DMS114 treated with DMSO at 0.1 percent for 48 hours (cell line): ENCODE measurements at regions not wholly inside any gene's neighbourhood (a gene's known extent, or its start where the extent isn't known, plus 50 kb on each side); places are given as distances from the start of the nearest gene placed in this dataset.

ENCODE experiments used
- DNase-seq: peaks from one replicate; lab custom pipeline; 2025; ENCODE audit not compliant: unreplicated experiment; lab: John Stamatoyannopoulos, UW

- no peak for DNase-seq
Observed at GRCh38 chr9:88753691-88754367, 218.9 kb downstream of the NXNL2 start.

GRCh38 chr9:88754452-88754851, 219.5 kb downstream of the NXNL2 start:
- DNase-seq, result no peak

GRCh38 chr9:88754886-88755285, 219.9 kb downstream of the NXNL2 start:
- DNase-seq, result no peak

GRCh38 chr9:88757406-88758010, 222.5 kb downstream of the NXNL2 start:
- DNase-seq, result no peak

GRCh38 chr9:88759364-88759763, 224.4 kb downstream of the NXNL2 start:
- DNase-seq, result no peak

- DNase-seq, result no peak
Observed at GRCh38 chr9:88766778-88767503, 224.3 kb upstream of the S1PR3 start.

- no peak for DNase-seq
Observed at GRCh38 chr9:88767504-88767790, 223.8 kb upstream of the S1PR3 start.

GRCh38 chr9:88772575-88772974, 218.7 kb upstream of the S1PR3 start:
- DNase-seq, result no peak

- no peak for DNase-seq
Observed at GRCh38 chr9:88773126-88773525, 218.1 kb upstream of the S1PR3 start.

- DNase-seq, result no peak
Observed at GRCh38 chr9:88773627-88774244, 217.5 kb upstream of the S1PR3 start.

GRCh38 chr9:88775037-88775471, 216.2 kb upstream of the S1PR3 start:
- DNase-seq, result no peak

- DNase-seq, result no peak
Observed at GRCh38 chr9:88775559-88775958, 215.7 kb upstream of the S1PR3 start.

GRCh38 chr9:88775966-88776365, 215.3 kb upstream of the S1PR3 start:
- DNase-seq, result no peak

- DNase-seq, result no peak
Observed at GRCh38 chr9:88776717-88777497, 214.4 kb upstream of the S1PR3 start.

- no peak for DNase-seq
Observed at GRCh38 chr9:88777498-88778312, 213.6 kb upstream of the S1PR3 start.

GRCh38 chr9:88781628-88782391, 209.5 kb upstream of the S1PR3 start:
- no peak for DNase-seq

- DNase-seq, result no peak
Observed at GRCh38 chr9:88782931-88783710, 208.1 kb upstream of the S1PR3 start.

- no peak for DNase-seq
Observed at GRCh38 chr9:88783711-88784083, 207.6 kb upstream of the S1PR3 start.

GRCh38 chr9:88784960-88785359, 206.3 kb upstream of the S1PR3 start:
- DNase-seq, result no peak
